ENCODE measurements at regions not wholly inside any gene's neighbourhood (a gene's known extent, or its start where the extent isn't known, plus 50 kb on each side); places are given as distances from the start of the nearest gene placed in this dataset.

GRCh38 chr22:34986523-34986922 is 79.4 kb upstream of the ISX start:
- CTCF ChIA-PET = no interaction called here

More at GRCh38 chr22:34986523-34986922, 79.4 kb upstream of the ISX start:
- no peak overlapping the region for H2AFZ ChIP-seq (ENCODE audit: low read depth, low read length)
- no peaks in the 10 kb centered on the region for H3K27me3 ChIP-seq (ENCODE audit: control insufficient read depth in 2 of 2, insufficient read depth in 2 of 2, low read length in 2 of 2)
- dilution Hi-C loops (cut with MboI; ENCODE audit: extremely low pct_ligation_motif_present, low sequenced_read_pairs) = no loop called here
- H3K9ac ChIP-seq (replicated peaks; ENCODE audit: extremely low read depth, insufficient read depth, low read length) = no peak overlapping the region
- peaks cover 5% of the 10 kb centered on the region for H3K9me3 ChIP-seq (replicated peaks; ENCODE audit: control insufficient read depth, insufficient read depth, low read length)
- no TSS peak for BruUV-seq (replicated peaks)
- no peaks in the 10 kb centered on the region for H3K79me2 ChIP-seq (ENCODE audit: control insufficient read depth, insufficient read depth, low read length)
- H3K36me3 ChIP-seq (ENCODE audit: control insufficient read depth in 2 of 2, extremely low read depth in 1 of 2, insufficient read depth in 2 of 2, low read length in 2 of 2) = no peaks in the 10 kb centered on the region
- no peak for DNase-seq (ENCODE audit: low read depth, low spot score)
- no peak overlapping the region for H3K27ac ChIP-seq (ENCODE audit: insufficient read depth, low read depth, low read length)
- no peak for FAIRE-seq
- no peak overlapping the region for H3K4me3 ChIP-seq (replicated peaks in 1 of 3; ENCODE audit: insufficient read depth in 1 of 3, low read depth in 1 of 3, low read length in 3 of 3)
- H4K20me1 ChIP-seq (replicated peaks; ENCODE audit: control insufficient read depth, extremely low read depth, insufficient read depth, low read length) = no peaks in the 10 kb centered on the region
- intact Hi-C loops (cut with micrococcal nuclease) = no loop called here
- H3K4me1 ChIP-seq (ENCODE audit: control insufficient read depth, extremely low read depth, insufficient read depth, low read length) = no peaks in the 10 kb centered on the region
- TF ChIP-seq MAX (IDR thresholded peaks at IDR 0.05; ENCODE audit: insufficient read depth, insufficient read length) = no peak
- TF ChIP-seq MYC (IDR thresholded peaks at IDR 0.05; ENCODE audit: low read depth, low read length) = no peak
- no peak for TF ChIP-seq FOS (IDR thresholded peaks at IDR 0.05; ENCODE audit: borderline replicate concordance, insufficient read depth, low read length)
- TF ChIP-seq POLR2AphosphoS5 (IDR thresholded peaks at IDR 0.05; ENCODE audit: insufficient read depth, low read depth, low read length) = no peak
- no peak for TF ChIP-seq GATA2 (IDR thresholded peaks at IDR 0.05; ENCODE audit: insufficient read depth, insufficient read length, low read depth, low read length)
- TF ChIP-seq, protein P1, sequence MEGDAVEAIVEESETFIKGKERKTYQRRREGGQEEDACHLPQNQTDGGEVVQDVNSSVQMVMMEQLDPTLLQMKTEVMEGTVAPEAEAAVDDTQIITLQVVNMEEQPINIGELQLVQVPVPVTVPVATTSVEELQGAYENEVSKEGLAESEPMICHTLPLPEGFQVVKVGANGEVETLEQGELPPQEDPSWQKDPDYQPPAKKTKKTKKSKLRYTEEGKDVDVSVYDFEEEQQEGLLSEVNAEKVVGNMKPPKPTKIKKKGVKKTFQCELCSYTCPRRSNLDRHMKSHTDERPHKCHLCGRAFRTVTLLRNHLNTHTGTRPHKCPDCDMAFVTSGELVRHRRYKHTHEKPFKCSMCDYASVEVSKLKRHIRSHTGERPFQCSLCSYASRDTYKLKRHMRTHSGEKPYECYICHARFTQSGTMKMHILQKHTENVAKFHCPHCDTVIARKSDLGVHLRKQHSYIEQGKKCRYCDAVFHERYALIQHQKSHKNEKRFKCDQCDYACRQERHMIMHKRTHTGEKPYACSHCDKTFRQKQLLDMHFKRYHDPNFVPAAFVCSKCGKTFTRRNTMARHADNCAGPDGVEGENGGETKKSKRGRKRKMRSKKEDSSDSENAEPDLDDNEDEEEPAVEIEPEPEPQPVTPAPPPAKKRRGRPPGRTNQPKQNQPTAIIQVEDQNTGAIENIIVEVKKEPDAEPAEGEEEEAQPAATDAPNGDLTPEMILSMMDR (IDR thresholded peaks at IDR 0.05; ENCODE audit: extremely low read depth in 1 of 2, insufficient read depth in 1 of 2, low read depth in 1 of 2, low read length in 2 of 2) = no peak
- TF ChIP-seq POLR2A (IDR thresholded peaks at IDR 0.05; ENCODE audit: low read depth, low read length) = no peak
- no peak for TF ChIP-seq JUN (IDR thresholded peaks at IDR 0.05; ENCODE audit: borderline replicate concordance, insufficient read depth, insufficient read length, low read depth)
- no peak for TF ChIP-seq EZH2 (IDR thresholded peaks at IDR 0.05; ENCODE audit: borderline replicate concordance, low read depth, low read length, severe bottlenecking)
- POLR2A ChIA-PET = no interaction called here
- no peak overlapping the region for H3K4me2 ChIP-seq (ENCODE audit: insufficient read depth, low read length)
- H3K9me1 ChIP-seq (replicated peaks; ENCODE audit: control insufficient read depth, extremely low read depth, insufficient read depth, low read length) = no peaks in the 10 kb centered on the region

Data from endothelial cell of umbilical vein (primary cell).